ENCODE measurements at regions not wholly inside any gene's neighbourhood (a gene's known extent, or its start where the extent isn't known, plus 50 kb on each side); places are given as distances from the start of the nearest gene placed in this dataset.

GRCh38 chr2:226387499-226387942 is 412.1 kb downstream of the IRS1 start:
- no peak for TF ChIP-seq EZH2 (IDR thresholded peaks at IDR 0.05; ENCODE audit: insufficient read depth, poor library complexity, severe bottlenecking)
- TF ChIP-seq EZH2phosphoT487 (IDR thresholded peaks at IDR 0.05; ENCODE audit: insufficient read depth, low read depth), result no peak

All from GM23248 (cell line).